Trophoblast cell (in vitro differentiated cells and primary cell): ENCODE measurements at regions not wholly inside any gene's neighbourhood (a gene's known extent, or its start where the extent isn't known, plus 50 kb on each side); places are given as distances from the start of the nearest gene placed in this dataset.

Source experiments
- DNase-seq, 2 donors: peaks; one replicate each; pipeline ENCODE4 v3.0.0-alpha.2; 2016
- H2AFZ ChIP-seq: 2 replicates; pipeline ENCODE4 v1.6.1; 2013; ENCODE audit warnings: low read length, moderate library complexity, mild to moderate bottlenecking; ENCODE audit not compliant: insufficient read depth, poor library complexity
- H2AK5ac ChIP-seq: 2 replicates; pipeline ENCODE4 v1.6.1; 2013; ENCODE audit warnings: mild to moderate bottlenecking, low read length
- H2BK120ac ChIP-seq: 2 replicates; pipeline ENCODE4 v1.6.1; 2013; ENCODE audit warnings: low read length, mild to moderate bottlenecking, moderate library complexity; ENCODE audit not compliant: insufficient read depth, poor library complexity
- H2BK12ac ChIP-seq: 2 replicates; pipeline ENCODE4 v1.6.1; 2013; ENCODE audit warnings: mild to moderate bottlenecking, low read length, moderate library complexity
- H2BK5ac ChIP-seq: 2 replicates; pipeline ENCODE4 v1.6.1; 2013; ENCODE audit warnings: low read length, low read depth, moderate library complexity, mild to moderate bottlenecking; ENCODE audit not compliant: poor library complexity
- H3K14ac ChIP-seq: 2 replicates; pipeline ENCODE4 v1.6.1; 2013; ENCODE audit warnings: mild to moderate bottlenecking, low read length
- H3K18ac ChIP-seq: 2 replicates; pipeline ENCODE4 v1.6.1; 2013; ENCODE audit warnings: mild to moderate bottlenecking, low read length
- H3K23ac ChIP-seq: 2 replicates; pipeline ENCODE4 v1.6.1; 2013; ENCODE audit warnings: low read length
- H3K27ac ChIP-seq: 2 replicates; pipeline ENCODE4 v1.5.1; 2013; ENCODE audit warnings: low read depth, mild to moderate bottlenecking, inconsistent platforms, low read length, moderate library complexity
- H3K27me3 ChIP-seq: 2 replicates; pipeline ENCODE4 v1.6.1; 2013; ENCODE audit warnings: inconsistent platforms, mild to moderate bottlenecking, low read length, moderate library complexity; ENCODE audit not compliant: insufficient read depth
- H3K36me3 ChIP-seq, 2 experiments: 1 replicate in 1 of 2; 2 replicates in 1 of 2; pipeline ENCODE4 v1.6.1; 2013; ENCODE audit warnings: low read length in 2 of 2, mild to moderate bottlenecking in 2 of 2, moderate library complexity in 1 of 2; ENCODE audit not compliant: insufficient read depth in 2 of 2, control insufficient read depth in 1 of 2
- H3K4ac ChIP-seq: 2 replicates; pipeline ENCODE4 v1.6.1; 2013; ENCODE audit warnings: low read depth, mild to moderate bottlenecking, low read length, moderate library complexity
- H3K4me1 ChIP-seq, 2 experiments: 1 replicate in 1 of 2; 2 replicates in 1 of 2; pipeline ENCODE4 v1.6.1; 2013; ENCODE audit warnings: low read length in 2 of 2, mild to moderate bottlenecking in 2 of 2, moderate library complexity in 1 of 2; ENCODE audit not compliant: insufficient read depth in 2 of 2, control insufficient read depth in 1 of 2
- H3K4me2 ChIP-seq: 2 replicates; pipeline ENCODE4 v1.6.1; 2013; ENCODE audit warnings: inconsistent platforms, mild to moderate bottlenecking, low read length, moderate library complexity
- H3K4me3 ChIP-seq: 2 replicates; pipeline ENCODE4 v1.5.1; 2013; ENCODE audit warnings: mild to moderate bottlenecking, low read depth, low read length, inconsistent platforms
- H3K79me1 ChIP-seq: one replicate; pipeline ENCODE4 v1.6.1; 2013; ENCODE audit warnings: low read length
- H3K79me2 ChIP-seq: 2 replicates; pipeline ENCODE4 v1.6.1; 2013; ENCODE audit warnings: low read length, mild to moderate bottlenecking; ENCODE audit not compliant: control insufficient read depth, insufficient read depth, poor library complexity
- H3K9ac ChIP-seq: 2 replicates; pipeline ENCODE4 v1.6.1; 2013; ENCODE audit warnings: mild to moderate bottlenecking, low read length
- H3K9me3 ChIP-seq: 2 replicates; pipeline ENCODE4 v1.6.1; 2013; ENCODE audit warnings: low read depth, mild to moderate bottlenecking, control low read depth, inconsistent platforms, low read length; ENCODE audit not compliant: insufficient read depth
- H4K12ac ChIP-seq: 2 replicates; pipeline ENCODE4 v1.6.1; 2013; ENCODE audit warnings: low read depth, mild to moderate bottlenecking, low read length, moderate library complexity
- H4K8ac ChIP-seq: 2 replicates; pipeline ENCODE4 v1.6.1; 2013; ENCODE audit warnings: low read depth, mild to moderate bottlenecking, low read length, moderate library complexity
- H4K91ac ChIP-seq: one replicate; pipeline ENCODE4 v1.6.1; 2013; ENCODE audit warnings: low read depth, mild to moderate bottlenecking, low read length, moderate library complexity
- WGBS: extraction: QIAGEN DNeasy Blood & Tissue Kit; methylation state at CpG from one replicate; pipeline ENCODE4 v1.1.7; 2013; ENCODE audit warnings: missing lambda C conversion rate; ENCODE audit not compliant: insufficient read length, insufficient coverage; ENCODE audit errors: extremely low coverage; 5-methylcytosine and 5-hydroxymethylcytosine counted together

DNA sequence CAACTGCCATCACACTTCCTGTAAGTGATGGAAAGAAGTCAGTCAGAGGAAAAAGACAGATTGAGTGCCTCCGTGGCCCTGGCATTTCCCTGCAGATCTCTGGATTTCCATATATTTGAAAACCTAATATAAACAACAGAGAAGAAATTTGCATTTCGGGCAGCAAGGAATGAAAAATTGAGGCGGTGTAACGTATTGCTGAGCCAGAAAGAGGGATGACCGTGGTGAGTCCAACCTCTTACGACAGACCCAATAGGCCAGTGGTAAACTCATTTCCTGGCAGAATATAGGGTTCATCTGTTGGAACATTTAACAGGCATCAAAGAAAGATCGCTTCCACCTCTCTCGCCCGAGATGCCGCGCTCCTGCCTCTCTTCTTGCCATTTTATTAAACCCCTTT, 336.5 kb downstream of the MIAT start:
- no CpG with 5 or more reads among the region's 11 CpGs for WGBS
- DNase-seq = no peak
- Histone ChIP-seq H3K18ac (no peak overlapping the region), H3K4me2 (no peak overlapping the region), H4K91ac (no peak overlapping the region), H2BK120ac (no peak overlapping the region), H2AFZ (no peak overlapping the region), H3K23ac (no peak overlapping the region), H2BK12ac (no peak overlapping the region), H3K79me2 (no peaks in the 10 kb centered on the region), H3K9ac (no peak overlapping the region), H3K36me3 (no peaks in the 10 kb centered on the region), H3K27me3 (no peaks in the 10 kb centered on the region), H2AK5ac (no peak overlapping the region), H3K79me1 (no peaks in the 10 kb centered on the region), H2BK5ac (no peak overlapping the region), H3K4me3 (no peak overlapping the region), H3K14ac (no peak overlapping the region), H4K12ac (no peak overlapping the region), H3K4me1 (peaks cover 0 to 2% of the 10 kb centered on the region in 2 experiments), H3K27ac (no peak overlapping the region), H4K8ac (no peak overlapping the region), H3K4ac (no peak overlapping the region), H3K9me3 (no peaks in the 10 kb centered on the region)

DNA sequence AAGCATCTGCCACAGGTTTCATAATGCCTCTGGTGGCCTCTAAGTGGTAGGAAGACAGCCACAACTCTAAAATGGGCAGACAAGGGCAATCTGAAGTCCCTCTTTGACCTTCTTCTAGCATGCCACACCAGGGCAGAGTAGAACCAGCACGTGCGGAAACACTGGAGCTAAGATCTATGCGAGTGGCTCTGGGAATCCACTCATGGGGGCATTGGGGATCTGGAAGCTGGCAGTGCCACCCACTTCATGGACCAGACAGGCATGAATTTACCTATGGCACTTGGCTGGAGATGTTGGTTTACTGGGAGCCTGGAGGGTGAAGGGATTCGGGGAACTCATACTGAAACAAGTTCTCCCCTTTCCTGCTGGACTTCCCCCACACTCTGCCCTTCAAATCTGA, 337.4 kb downstream of the MIAT start:
- no peaks in the 10 kb centered on the region for H3K36me3 ChIP-seq
- no peak overlapping the region for H2BK5ac ChIP-seq
- H3K4me3 ChIP-seq = no peak overlapping the region
- H3K23ac ChIP-seq = no peak overlapping the region
- no peaks in the 10 kb centered on the region for H3K9me3 ChIP-seq
- H3K18ac ChIP-seq = no peak overlapping the region
- H4K8ac ChIP-seq = no peak overlapping the region
- WGBS = no CpG with 5 or more reads among the region's 4 CpGs
- H3K79me1 ChIP-seq = no peaks in the 10 kb centered on the region
- H3K9ac ChIP-seq = no peak overlapping the region
- H3K79me2 ChIP-seq = no peaks in the 10 kb centered on the region
- peaks cover 0 to 2% of the 10 kb centered on the region in 2 experiments for H3K4me1 ChIP-seq
- no peak for DNase-seq
- no peak overlapping the region for H4K91ac ChIP-seq
- no peak overlapping the region for H3K4ac ChIP-seq
- no peak overlapping the region for H2BK12ac ChIP-seq
- no peak overlapping the region for H3K27ac ChIP-seq
- no peak overlapping the region for H3K4me2 ChIP-seq
- no peak overlapping the region for H3K14ac ChIP-seq
- H2AK5ac ChIP-seq = no peak overlapping the region
- H2AFZ ChIP-seq = no peak overlapping the region
- H2BK120ac ChIP-seq = no peak overlapping the region
- H4K12ac ChIP-seq = no peak overlapping the region
- H3K27me3 ChIP-seq = no peaks in the 10 kb centered on the region

DNA sequence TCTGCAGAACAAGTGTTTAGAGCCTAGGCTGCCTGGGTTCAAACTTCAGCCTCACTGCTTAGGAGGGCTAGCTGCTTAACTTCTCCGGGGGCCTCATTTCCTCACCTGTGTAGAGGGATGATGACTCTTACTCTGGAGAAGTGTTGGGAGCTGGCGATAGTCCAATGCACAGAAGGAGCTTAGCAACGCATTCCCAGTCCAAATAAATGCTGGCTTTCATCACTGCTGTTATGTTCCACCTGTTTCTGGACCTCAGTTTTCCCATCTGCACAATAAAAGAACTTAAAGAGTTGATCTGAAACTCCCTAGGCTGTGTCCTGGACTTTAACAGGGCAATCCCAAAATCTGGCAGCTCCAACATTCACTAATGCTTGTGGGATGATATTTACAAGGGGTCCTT, 337.8 kb downstream of the MIAT start:
- no peak for DNase-seq
- H4K12ac ChIP-seq = no peak overlapping the region
- H3K4me1 ChIP-seq = peaks cover 0 to 2% of the 10 kb centered on the region in 2 experiments

DNA sequence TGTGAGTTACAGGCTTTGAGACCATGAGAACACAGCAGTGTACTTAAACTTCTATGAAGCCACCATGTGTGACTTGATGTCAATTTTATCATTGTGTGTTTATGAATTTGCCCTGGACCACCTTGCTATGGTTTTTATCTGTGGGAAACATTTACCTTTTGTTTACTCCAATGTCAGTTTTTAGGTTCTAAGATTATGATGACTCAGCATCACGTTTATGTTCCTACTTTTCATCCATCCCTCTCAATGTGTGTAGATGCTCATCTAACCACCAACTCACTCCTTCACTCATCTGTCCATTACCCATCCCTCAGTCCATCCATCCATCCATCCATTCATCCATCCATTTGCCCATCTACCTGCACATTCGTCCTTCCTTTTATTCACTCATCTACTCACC, 338.8 kb downstream of the MIAT start:
- H3K36me3 ChIP-seq = no peaks in the 10 kb centered on the region
- H3K9me3 ChIP-seq = no peaks in the 10 kb centered on the region
- H3K9ac ChIP-seq = no peak overlapping the region
- H3K4me1 ChIP-seq = peaks cover 0 to 2% of the 10 kb centered on the region in 2 experiments
- WGBS = 100% methylated on average over 1 of the region's 2 CpGs
- no peak overlapping the region for H3K14ac ChIP-seq
- no peak overlapping the region for H2AK5ac ChIP-seq
- no peak overlapping the region for H3K4ac ChIP-seq
- no peaks in the 10 kb centered on the region for H3K27me3 ChIP-seq
- no peaks in the 10 kb centered on the region for H3K79me2 ChIP-seq
- H2BK120ac ChIP-seq = no peak overlapping the region
- no peak overlapping the region for H3K18ac ChIP-seq
- no peak overlapping the region for H2BK12ac ChIP-seq
- H3K23ac ChIP-seq = no peak overlapping the region
- no peak for DNase-seq
- H3K27ac ChIP-seq = no peak overlapping the region
- H3K4me3 ChIP-seq = no peak overlapping the region
- no peak overlapping the region for H3K4me2 ChIP-seq
- no peak overlapping the region for H4K8ac ChIP-seq
- no peak overlapping the region for H4K91ac ChIP-seq
- no peaks in the 10 kb centered on the region for H3K79me1 ChIP-seq
- H4K12ac ChIP-seq = no peak overlapping the region
- no peak overlapping the region for H2AFZ ChIP-seq
- H2BK5ac ChIP-seq = no peak overlapping the region

More for the DNA sequence above, 337.8 kb downstream of the MIAT start:
- Histone ChIP-seq H3K23ac (no peak overlapping the region), H3K79me1 (no peaks in the 10 kb centered on the region), H2AFZ (no peak overlapping the region), H3K4ac (no peak overlapping the region), H4K91ac (no peak overlapping the region), H3K27ac (no peak overlapping the region), H3K9ac (no peak overlapping the region), H3K4me2 (no peak overlapping the region), H3K14ac (no peak overlapping the region), H3K18ac (no peak overlapping the region), H4K8ac (no peak overlapping the region), H3K27me3 (no peaks in the 10 kb centered on the region), H3K36me3 (no peaks in the 10 kb centered on the region), H3K4me3 (no peak overlapping the region), H2BK5ac (no peak overlapping the region), H2BK120ac (no peak overlapping the region), H3K79me2 (no peaks in the 10 kb centered on the region), H3K9me3 (no peaks in the 10 kb centered on the region), H2BK12ac (no peak overlapping the region), H2AK5ac (no peak overlapping the region)
- no CpG with 5 or more reads among the region's 3 CpGs for WGBS
